ENCODE measurements at regions not wholly inside any gene's neighbourhood (a gene's known extent, or its start where the extent isn't known, plus 50 kb on each side); places are given as distances from the start of the nearest gene placed in this dataset.

DNA sequence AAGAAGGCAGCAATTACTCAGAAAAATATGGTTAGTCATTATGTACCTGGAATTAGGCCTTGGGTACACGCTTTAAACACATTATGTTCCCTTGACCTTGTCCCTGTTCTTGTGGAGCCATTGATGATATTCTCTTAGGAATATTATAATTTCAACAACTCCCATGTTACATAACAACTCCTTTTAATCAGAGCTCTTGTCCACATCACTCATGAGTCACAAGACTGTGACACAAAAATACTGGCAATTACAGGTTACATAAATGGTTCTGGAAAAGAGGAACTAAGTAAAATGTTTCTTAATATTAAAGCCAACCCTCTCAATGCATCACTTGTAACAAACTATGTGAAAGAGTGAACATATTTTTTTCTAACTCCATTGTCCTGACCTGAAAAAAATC, 143.8 kb upstream of the PCLO start:
- ATAC-seq = peak in 1 of 2 donors; percentile 75
- Histone ChIP-seq H3K4me3 (no peak overlapping the region), H3K4me1 (no peaks in the 10 kb centered on the region), H3K27ac (no peak overlapping the region), H3K27me3 (ENCODE audit: low read depth) (no peaks in the 10 kb centered on the region), H3K9me3 (no peaks in the 10 kb centered on the region), H3K36me3 (no peaks in the 10 kb centered on the region)
- DNase-seq = no peak
- intact Hi-C loops (cut with DNase I) = no loop called here
- TF ChIP-seq, protein P1, sequence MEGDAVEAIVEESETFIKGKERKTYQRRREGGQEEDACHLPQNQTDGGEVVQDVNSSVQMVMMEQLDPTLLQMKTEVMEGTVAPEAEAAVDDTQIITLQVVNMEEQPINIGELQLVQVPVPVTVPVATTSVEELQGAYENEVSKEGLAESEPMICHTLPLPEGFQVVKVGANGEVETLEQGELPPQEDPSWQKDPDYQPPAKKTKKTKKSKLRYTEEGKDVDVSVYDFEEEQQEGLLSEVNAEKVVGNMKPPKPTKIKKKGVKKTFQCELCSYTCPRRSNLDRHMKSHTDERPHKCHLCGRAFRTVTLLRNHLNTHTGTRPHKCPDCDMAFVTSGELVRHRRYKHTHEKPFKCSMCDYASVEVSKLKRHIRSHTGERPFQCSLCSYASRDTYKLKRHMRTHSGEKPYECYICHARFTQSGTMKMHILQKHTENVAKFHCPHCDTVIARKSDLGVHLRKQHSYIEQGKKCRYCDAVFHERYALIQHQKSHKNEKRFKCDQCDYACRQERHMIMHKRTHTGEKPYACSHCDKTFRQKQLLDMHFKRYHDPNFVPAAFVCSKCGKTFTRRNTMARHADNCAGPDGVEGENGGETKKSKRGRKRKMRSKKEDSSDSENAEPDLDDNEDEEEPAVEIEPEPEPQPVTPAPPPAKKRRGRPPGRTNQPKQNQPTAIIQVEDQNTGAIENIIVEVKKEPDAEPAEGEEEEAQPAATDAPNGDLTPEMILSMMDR (IDR thresholded peaks at IDR 0.05) = no peak

DNA sequence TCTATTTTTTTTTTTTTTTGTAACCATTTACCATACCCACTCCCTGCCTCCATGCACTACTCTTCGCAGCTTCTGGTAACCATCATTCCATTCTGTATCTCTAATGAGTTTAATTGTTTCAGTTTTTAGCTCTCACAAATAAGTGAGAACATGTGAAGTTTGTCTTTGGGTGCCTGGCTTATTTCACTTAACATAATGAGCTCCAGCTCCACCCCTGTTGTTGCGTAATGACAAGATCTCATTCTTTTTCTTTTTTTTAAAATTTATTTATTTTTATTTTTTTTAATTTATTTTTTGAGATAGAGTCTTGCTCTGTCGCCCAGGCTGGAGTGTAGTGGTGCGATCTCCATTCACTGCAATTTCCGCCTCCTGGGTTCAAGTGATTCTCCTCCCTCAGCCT, 142.3 kb upstream of the PCLO start:
- ATAC-seq = no peak
- Histone ChIP-seq H3K9me3 (no peaks in the 10 kb centered on the region), H3K36me3 (no peaks in the 10 kb centered on the region), H3K4me3 (no peak overlapping the region), H3K4me1 (no peaks in the 10 kb centered on the region), H3K27me3 (ENCODE audit: low read depth) (no peaks in the 10 kb centered on the region), H3K27ac (no peak overlapping the region)
- TF ChIP-seq, protein P1 (IDR thresholded peaks at IDR 0.05) = no peak
- no peak for DNase-seq
- intact Hi-C loops (cut with DNase I) = no loop called here

DNA sequence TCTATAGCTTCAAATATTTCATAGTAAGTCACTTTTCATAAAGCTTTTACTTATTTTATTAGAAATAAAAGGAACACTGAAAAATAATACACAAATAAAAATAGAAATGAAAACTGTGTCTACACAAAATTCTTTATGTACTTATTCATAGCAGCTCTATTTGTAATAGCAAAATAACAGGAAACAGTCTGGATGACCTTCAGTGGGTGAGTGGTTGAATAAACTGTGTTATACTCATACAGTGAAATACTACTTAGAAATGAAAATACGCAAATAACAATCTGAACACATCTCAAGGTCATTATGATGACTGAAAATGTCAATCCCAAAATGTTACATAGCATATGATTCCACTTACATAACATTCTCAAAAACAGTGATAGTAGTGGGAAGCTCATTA, 138.7 kb upstream of the PCLO start:
- TF ChIP-seq, protein P1 (IDR thresholded peaks at IDR 0.05) = no peak
- ATAC-seq = no peak
- intact Hi-C loops (cut with DNase I) = no loop called here

DNA sequence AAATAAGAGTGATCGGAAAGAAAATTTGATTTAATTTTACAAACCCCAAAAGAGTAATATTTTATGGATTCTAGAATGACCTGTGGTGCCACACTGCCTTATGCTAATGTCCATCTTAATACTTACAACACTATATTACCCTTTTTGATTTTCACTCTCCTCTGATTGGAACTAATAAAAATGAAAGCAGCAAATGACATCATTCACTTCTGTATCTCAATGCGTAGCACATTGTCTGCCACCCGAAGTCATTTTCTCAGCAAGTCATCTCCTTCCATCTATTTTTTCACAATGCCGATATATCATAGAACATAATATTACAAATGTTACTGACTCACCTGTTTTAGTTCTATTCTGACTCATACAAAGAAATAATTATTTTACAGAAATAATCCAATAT, 127.5 kb upstream of the PCLO start:
- no peaks in the 10 kb centered on the region for H3K9me3 ChIP-seq
- no peak overlapping the region for H3K27ac ChIP-seq
- TF ChIP-seq, protein P1 (IDR thresholded peaks at IDR 0.05) = no peak
- no peaks in the 10 kb centered on the region for H3K36me3 ChIP-seq
- H3K27me3 ChIP-seq (ENCODE audit: low read depth) = no peaks in the 10 kb centered on the region
- no peak overlapping the region for H3K4me3 ChIP-seq
- DNase-seq (no peak), ATAC-seq (no peak)
- intact Hi-C loops (cut with DNase I) = no loop called here
- H3K4me1 ChIP-seq = no peaks in the 10 kb centered on the region

More for the DNA sequence above, 138.7 kb upstream of the PCLO start:
- DNase-seq = no peak
- Histone ChIP-seq H3K36me3 (no peaks in the 10 kb centered on the region), H3K9me3 (no peaks in the 10 kb centered on the region), H3K4me1 (no peaks in the 10 kb centered on the region), H3K27me3 (ENCODE audit: low read depth) (no peaks in the 10 kb centered on the region), H3K27ac (no peak overlapping the region), H3K4me3 (no peak overlapping the region)

DNA sequence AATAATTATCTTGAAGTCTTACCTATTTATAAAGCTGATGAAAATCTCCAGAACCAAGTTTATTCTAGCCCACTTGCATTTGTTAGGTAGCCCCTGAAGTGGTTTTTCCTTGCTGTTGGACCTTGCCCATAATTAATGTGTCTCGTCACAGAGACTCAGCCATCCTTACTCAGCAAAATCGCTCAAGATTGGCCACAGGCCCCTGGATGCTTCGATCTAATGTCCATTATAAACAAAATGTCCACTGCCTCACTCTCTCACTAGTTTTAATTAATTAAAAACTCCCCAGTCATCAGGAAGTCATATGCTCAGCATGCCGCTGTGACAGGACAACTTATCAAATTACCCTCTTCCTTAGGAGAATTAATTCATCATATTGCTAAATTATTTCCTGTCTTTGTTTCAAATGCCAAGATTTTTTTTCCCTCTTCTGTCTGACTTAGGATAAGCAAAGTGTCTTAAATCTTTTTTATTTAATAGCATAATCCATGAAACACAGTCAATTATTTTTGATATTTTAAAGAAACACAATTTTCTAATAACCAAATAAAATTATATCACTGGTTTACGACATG, 126.8 kb upstream of the PCLO start:
- Histone ChIP-seq H3K27ac (no peak overlapping the region), H3K36me3 (no peaks in the 10 kb centered on the region), H3K4me3 (no peak overlapping the region), H3K9me3 (no peaks in the 10 kb centered on the region), H3K27me3 (ENCODE audit: low read depth) (no peaks in the 10 kb centered on the region), H3K4me1 (no peaks in the 10 kb centered on the region)
- intact Hi-C loops (cut with DNase I) = no loop called here
- ATAC-seq (no peak), DNase-seq (no peak)
- TF ChIP-seq, protein P1 (IDR thresholded peaks at IDR 0.05) = no peak

DNA sequence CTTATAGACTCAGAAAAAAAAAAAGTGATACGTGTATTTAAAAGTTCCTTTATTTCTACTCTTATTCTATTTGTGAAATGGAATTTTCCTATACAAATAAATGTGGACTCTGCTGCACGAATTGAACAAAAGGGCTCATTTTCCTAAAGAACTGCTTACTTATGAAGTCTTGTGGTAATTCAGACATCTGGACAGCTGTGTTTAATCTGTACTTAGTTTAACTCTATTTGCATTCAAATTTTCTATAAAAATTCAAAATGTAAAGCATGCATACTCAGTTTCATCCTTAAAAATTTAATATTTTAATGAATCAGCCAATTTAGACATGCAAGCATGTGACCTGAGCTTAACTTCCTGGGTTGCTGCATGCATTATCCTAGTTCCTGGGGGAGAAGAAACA, 118.0 kb upstream of the PCLO start:
- H3K4me1 ChIP-seq = no peaks in the 10 kb centered on the region
- TF ChIP-seq, protein P1 (IDR thresholded peaks at IDR 0.05) = no peak
- intact Hi-C loops (cut with DNase I) = no loop called here
- ATAC-seq (no peak), DNase-seq (no peak)
- no peak overlapping the region for H3K4me3 ChIP-seq
- no peaks in the 10 kb centered on the region for H3K36me3 ChIP-seq
- no peaks in the 10 kb centered on the region for H3K27me3 ChIP-seq (ENCODE audit: low read depth)
- H3K9me3 ChIP-seq = no peaks in the 10 kb centered on the region
- H3K27ac ChIP-seq = no peak overlapping the region

Measured in lower lobe of right lung (tissue), 2 donors.